GM19035 (cell line): ENCODE measurements at regions not wholly inside any gene's neighbourhood (a gene's known extent, or its start where the extent isn't known, plus 50 kb on each side); places are given as distances from the start of the nearest gene placed in this dataset.
A peak's percentile ranks its signal among the peaks of the same experiment; 100 is the strongest.
"Not testable (repeated sequence)": the region's sequence is repeated elsewhere in the genome, so short reads cannot be mapped to it uniquely, and the experiment has no call there.

ENCODE experiments used
- ATAC-seq: cut with Tn5 transposase; IDR thresholded peaks from one replicate; pipeline ENCODE4 v1.9.1; 2021; ENCODE audit not compliant: unreplicated experiment

GRCh38 chr11:16542353-16542752, 186.0 kb upstream of the SOX6 start:
- ATAC-seq = no peak

DNA sequence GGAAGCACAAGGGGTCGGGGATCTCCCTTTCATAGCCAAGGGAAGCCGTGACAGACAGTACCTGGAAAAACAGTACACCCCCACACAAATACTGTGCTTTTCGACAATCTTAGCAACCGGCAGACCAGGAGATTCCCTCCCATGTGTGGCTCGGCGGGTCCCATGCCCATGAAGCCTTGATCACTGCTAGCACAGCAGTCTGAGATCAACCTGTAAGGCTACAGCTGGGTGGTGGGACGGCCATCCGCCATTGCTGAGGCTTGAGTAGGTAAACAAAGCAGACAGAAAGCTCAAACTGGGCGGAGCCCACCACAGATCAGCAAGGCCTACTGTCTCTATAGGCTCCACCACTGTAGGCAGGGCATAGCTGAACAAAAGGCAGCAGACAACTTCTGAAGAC, 180.2 kb upstream of the SOX6 start:
- ATAC-seq = no peak

DNA sequence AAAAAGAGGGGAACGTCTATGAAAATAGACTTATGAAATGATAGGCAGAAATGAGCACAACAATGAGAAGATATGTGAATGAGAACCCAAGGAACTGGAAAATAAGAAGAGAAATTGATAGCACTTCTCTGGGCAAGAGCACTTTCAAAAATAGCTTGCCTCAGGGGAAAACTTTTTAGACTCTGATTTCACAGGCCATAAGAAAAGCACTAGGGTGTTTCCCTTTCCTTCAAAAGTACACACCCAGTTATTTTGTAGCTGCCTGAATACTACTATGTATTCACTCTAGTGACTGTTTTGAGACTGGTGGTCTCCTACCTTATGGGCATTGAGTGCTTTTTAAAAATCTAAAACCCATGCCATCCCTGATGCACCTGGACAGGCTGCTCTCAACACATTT, 172.3 kb upstream of the SOX6 start:
- ATAC-seq = no peak

- ATAC-seq = no peak
Observed at GRCh38 chr11:16527525-16528246, 171.3 kb upstream of the SOX6 start.

GRCh38 chr11:16526947-16527346, 170.6 kb upstream of the SOX6 start:
- ATAC-seq = no peak

GRCh38 chr11:16520713-16521112, 164.4 kb upstream of the SOX6 start:
- not testable (repeated sequence) for ATAC-seq

- peak; percentile 67 for ATAC-seq
Observed at GRCh38 chr11:16512899-16513241, 156.5 kb upstream of the SOX6 start.

DNA sequence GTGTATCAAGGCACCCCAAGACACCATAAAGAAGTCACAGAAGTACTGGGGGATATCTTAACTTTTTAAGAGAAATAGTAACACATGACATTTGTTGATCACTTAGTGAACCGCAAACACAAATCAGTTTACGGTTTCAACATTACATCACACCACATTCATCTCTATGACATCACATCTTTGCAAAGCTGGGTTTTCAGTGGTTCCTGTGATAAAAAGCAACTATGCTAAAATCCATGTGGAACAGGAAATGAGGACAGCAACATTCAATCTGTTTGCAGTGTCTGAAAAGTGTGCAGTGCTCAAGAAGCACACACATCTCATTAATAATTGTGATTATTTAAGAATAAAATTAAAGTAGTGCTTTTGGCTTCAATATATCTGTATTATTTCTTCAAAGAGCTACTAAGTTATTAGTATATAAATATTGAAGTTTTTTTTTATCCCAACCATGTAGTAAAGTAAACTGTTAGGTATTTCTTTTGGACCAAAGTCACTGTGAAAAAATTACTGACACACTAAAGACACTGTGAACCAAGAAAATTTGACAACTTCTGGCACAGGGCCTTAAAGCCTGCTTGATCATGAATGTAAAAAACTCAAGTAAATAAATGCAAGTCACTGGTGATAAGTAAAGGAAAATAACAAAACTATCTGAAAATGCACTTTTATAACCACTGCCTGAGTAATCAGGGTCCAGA, 156.0 kb upstream of the SOX6 start:
- ATAC-seq = no peak

GRCh38 chr11:16511116-16512114, 155.1 kb upstream of the SOX6 start:
- no peak for ATAC-seq

DNA sequence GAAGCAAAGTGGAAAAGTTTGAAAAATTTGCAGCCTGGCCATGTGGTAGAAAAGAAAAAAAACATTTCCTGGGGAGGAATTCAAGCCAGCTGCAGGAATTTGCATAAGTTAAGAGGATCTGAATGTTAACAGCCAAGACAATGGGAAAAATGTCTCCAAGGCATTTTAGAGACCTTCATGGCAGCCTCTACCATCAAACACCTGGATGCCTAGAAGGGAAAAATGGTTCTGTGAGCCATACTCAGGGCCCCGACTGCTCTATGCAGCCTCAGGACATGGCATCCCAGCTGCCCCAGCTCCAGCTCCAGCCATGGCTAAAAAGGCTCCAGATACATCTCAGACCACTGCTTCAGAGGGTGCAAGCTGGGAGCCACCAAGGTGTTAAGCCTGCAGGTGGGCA, 149.1 kb upstream of the SOX6 start:
- ATAC-seq = no peak

DNA sequence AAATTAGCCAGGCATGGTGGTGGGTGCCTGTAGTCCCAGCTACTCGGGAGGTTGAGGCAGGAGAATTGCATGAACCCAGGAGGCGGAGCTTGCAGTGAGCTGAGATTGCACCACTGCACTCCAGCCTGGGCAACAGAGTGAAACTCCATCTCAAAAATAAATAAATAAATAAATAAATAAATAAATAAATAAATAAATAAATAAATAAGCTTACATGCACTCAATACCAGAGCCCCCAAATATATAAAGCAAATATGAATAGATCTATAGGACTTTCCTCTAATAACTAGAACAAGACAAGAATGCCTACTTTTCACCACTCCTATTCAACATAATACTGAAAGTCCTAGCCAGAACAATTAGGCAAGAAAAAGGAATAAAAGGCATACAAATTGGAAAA, 147.5 kb upstream of the SOX6 start:
- ATAC-seq = not testable (repeated sequence)

DNA sequence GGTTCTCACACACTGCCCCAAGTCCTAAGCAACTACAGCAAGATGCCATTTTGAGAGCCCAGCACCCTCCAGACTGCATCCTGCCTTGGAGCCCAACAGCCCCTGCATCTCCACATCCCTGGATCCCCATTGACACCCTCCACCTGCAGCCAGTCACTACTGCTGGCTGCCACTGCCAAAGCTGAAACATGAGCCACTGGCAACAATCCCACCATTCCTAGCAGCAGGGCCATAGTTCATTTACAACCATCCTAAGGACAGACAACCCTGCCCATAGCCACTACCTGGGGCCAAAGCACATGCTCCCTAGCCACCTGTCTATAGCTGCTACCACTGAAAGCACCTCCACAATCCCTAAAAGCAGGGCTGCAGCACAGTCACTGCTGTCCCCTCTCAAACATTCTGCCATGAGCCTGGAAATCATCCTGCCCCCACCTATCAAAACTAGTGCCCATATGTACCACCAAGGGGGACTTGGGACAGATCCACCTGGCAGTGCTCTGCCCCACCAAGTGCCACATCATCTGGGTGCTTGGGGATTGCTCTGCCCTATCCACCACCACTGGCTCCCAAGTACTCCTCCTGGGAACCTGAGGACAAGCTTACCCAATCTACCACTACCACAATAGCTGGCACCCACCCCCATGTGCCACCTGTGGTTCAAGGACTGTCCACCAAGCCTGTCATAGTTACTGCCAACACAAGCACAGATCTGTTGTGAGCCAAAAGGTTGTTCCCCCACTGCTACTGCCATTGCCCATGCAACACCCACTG, 138.8 kb upstream of the SOX6 start:
- ATAC-seq = no peak

GRCh38 chr11:16484434-16484833, 128.1 kb upstream of the SOX6 start:
- ATAC-seq = no peak

DNA sequence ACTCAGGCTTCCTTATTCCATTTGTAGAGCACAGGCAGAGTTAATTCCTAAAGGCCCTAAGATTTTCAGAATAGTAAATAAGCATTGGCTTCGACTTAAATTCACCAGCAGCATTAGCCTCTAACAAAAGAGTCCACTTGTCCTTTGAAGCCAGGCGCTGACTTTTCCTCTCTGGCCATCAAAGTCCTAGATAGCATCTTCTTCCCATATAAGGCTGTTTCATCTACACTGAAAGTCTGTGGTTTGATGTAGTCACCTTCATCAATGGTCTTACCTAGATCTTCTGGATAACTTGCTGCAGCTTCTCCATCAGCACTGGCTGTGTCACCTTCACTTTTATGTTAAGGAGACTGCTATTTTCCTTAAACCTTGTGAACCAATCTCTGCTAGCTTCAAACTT, 118.3 kb upstream of the SOX6 start:
- no peak for ATAC-seq

DNA sequence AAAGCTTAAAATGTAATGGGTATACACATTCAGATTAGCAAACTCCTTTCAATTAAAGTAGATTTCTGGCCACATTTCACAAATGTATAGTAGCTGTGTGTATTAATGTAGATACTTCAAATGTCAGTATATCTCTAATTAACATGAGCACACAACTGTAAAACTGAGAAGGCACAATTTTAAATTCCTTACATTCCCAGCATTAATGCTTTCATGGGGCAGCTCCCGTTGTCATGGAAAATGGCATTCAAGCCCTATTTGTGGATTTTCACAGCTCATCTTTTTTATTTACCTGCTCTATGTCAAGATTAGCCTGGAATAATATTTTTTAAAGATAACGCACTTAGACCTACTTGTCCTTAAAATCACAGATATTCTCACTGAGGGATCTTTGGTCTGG, 113.6 kb upstream of the SOX6 start:
- no peak for ATAC-seq

DNA sequence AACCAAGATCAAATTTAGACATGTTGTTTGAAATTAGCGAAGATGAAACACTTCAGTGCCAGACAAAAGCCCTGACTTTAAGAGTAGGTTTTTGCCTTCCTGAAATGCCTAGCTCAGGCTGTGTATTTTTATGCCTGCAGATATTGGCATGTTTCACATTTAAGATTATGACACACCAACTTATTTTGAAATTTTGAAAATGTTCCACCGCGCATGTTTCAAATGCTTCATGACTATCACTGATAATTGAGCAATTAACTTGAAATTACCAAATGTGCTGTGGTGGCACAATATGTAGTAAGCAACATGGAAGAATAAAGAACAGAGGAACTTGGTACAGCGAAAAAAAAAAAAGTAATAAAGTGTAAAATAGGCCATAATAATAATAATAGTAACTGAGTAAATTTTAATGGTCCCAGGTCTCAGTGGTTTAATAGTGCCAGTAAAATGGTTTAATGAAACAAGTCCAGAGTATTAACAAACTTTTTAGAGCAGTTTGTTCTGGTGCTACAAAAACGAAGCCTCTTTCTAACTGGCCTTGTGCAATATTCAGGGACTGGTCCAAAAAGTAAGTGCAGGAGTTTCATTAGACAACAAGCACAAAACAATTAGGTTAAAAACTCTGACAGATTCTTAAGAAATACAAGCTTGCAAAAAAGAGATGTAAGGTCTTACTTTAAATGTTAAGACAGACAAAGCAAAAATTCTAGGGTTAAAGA, 112.5 kb upstream of the SOX6 start:
- ATAC-seq = no peak

DNA sequence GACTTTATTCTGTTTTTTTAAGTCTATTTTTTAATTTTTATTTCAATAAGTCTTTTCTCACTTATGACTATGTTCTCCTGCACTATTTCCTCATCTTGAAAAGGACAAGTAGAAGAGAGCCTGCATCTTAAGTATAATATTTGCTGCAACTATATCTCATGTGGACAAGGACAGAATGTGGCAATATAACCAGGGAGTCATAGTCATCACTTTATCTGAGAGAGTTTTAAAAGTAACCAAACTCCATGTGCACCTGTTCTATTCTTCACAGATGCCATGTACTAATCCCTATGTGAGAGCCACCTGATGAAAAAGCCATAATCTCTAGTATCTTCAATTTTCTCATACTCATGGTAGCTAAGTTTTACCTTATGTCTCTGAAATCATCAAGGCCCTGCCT, 104.2 kb upstream of the SOX6 start:
- no peak for ATAC-seq

- ATAC-seq = no peak
Observed at GRCh38 chr11:16456366-16456765, 100.0 kb upstream of the SOX6 start.

DNA sequence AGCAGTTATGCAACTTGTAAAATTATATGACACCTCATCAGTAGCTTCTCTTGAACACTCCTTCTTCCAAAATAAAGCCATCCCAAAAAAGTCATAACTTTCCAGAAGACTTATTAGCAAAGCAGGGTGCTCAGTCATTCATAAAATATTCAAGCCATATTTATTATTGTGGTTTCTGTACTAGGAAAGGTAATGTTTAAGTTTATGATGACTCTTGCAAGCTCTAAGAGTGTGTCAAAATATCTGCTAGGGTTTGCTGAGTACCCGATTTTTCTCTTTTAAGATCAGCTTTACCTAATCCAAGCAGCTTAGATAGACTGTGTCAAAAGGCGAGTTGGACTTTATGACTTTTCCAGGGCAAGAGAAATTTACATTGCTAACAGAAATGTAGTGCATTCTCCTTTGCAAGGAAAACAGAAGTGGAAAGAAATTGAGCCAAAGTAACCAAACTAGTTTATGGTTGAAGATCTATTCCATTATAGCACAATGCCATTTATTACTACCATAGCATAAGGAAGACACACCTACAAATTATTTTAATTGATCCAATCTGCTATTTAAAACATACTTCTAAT, 98.0 kb upstream of the SOX6 start:
- ATAC-seq = no peak
